H1 (cell line): ENCODE measurements at regions not wholly inside any gene's neighbourhood (a gene's known extent, or its start where the extent isn't known, plus 50 kb on each side); places are given as distances from the start of the nearest gene placed in this dataset.

ENCODE experiments used
- CTCF ChIA-PET: fragments of 300-600 bp; sonication (Branson Sonifier 250); formaldehyde crosslinking; loops from one replicate; lab custom pipeline; 2021; ENCODE audit not compliant: partially characterized antibody; lab: Charles Lee
- POLR2A ChIA-PET: fragments of 300-600 bp; sonication (Branson Sonifier 250); formaldehyde crosslinking; loops from one replicate; lab custom pipeline; 2021; ENCODE audit warnings: inconsistent platforms; ENCODE audit not compliant: partially characterized antibody; lab: Charles Lee
- DNase-seq, 2 experiments: peaks; one replicate each; pipeline versions ENCODE4 v3.0.0 to v3.0.0-alpha.2; 2010 to 2022; ENCODE audit warnings: low spot score in 2 of 2, low read depth in 1 of 2, mixed read lengths in 1 of 2
- FAIRE-seq: peaks from 2 replicates; lab custom pipeline; 2011; peaks lifted over from hg19 to GRCh38; lab: Jason Lieb, UNC
- H2AFZ ChIP-seq: 2 replicates; pipeline ENCODE4 v1.8.1; 2012; ENCODE audit warnings: low read length, inconsistent platforms
- H2AK5ac ChIP-seq: 2 replicates; pipeline ENCODE4 v1.6.1; 2013; ENCODE audit warnings: low read depth, low read length
- H2BK120ac ChIP-seq: replicated peaks from 2 replicates; pipeline ENCODE3; 2013; ENCODE audit warnings: low read depth, low read length, inconsistent platforms
- H2BK12ac ChIP-seq: 2 replicates; pipeline ENCODE4 v1.6.1; 2013; ENCODE audit warnings: low read depth, low read length
- H2BK15ac ChIP-seq: 2 replicates; pipeline ENCODE4 v1.6.1; 2013; ENCODE audit warnings: low read length
- H2BK20ac ChIP-seq: 2 replicates; pipeline ENCODE4 v1.6.1; 2013; ENCODE audit warnings: low read length
- H2BK5ac ChIP-seq: 2 replicates; pipeline ENCODE4 v1.6.1; 2013; ENCODE audit warnings: low read depth, low read length
- H3K14ac ChIP-seq: 2 replicates; pipeline ENCODE4 v1.6.1; 2013; ENCODE audit warnings: inconsistent platforms; ENCODE audit not compliant: insufficient read length
- H3K18ac ChIP-seq: 2 replicates; pipeline ENCODE4 v1.6.1; 2013; ENCODE audit warnings: low read length; ENCODE audit errors: extremely low read depth
- H3K23ac ChIP-seq: 2 replicates; pipeline ENCODE4 v1.6.1; 2013; ENCODE audit warnings: inconsistent platforms; ENCODE audit not compliant: insufficient read length
- H3K23me2 ChIP-seq: 2 replicates; pipeline ENCODE4 v1.6.1; 2013; ENCODE audit warnings: low read depth, low read length
- H3K27ac ChIP-seq: 2 replicates; pipeline ENCODE4 v1.6.1; 2011; ENCODE audit warnings: low read depth, low read length, inconsistent platforms
- H3K27me3 ChIP-seq, 4 experiments: replicated peaks in 1 of 4; 1 replicate in 1 of 4; 2 replicates in 3 of 4; pipeline versions ENCODE4 v1.6.1 to v1.8.1; 2011 to 2013; ENCODE audit warnings: low read length in 3 of 4, mild to moderate bottlenecking in 3 of 4, inconsistent platforms in 2 of 4, mixed read lengths in 2 of 4, moderate library complexity in 1 of 4; ENCODE audit not compliant: control insufficient read depth in 3 of 4, insufficient read depth in 3 of 4; ENCODE audit errors: extremely low read depth in 1 of 4
- H3K36me3 ChIP-seq, 4 experiments: 2 replicates each; pipeline versions ENCODE4 v1.6.1 to v1.8.1; 2011 to 2013; ENCODE audit warnings: mild to moderate bottlenecking in 4 of 4, low read length in 3 of 4, moderate library complexity in 2 of 4, control low read depth in 1 of 4, inconsistent platforms in 1 of 4; ENCODE audit not compliant: insufficient read depth in 4 of 4, control insufficient read depth in 2 of 4
- H3K4ac ChIP-seq: replicated peaks from 2 replicates; pipeline ENCODE3; 2013; ENCODE audit warnings: low read length, low read depth, mixed read lengths, inconsistent platforms; ENCODE audit not compliant: insufficient read length
- H3K4me1 ChIP-seq, 4 experiments: replicated peaks in 1 of 4; 1 replicate in 1 of 4; 2 replicates in 3 of 4; pipeline versions ENCODE4 v1.6.1 to v1.8.1; 2011 to 2013; ENCODE audit warnings: low read length in 3 of 4, inconsistent platforms in 2 of 4, mixed read lengths in 1 of 4; ENCODE audit not compliant: insufficient read depth in 4 of 4, control insufficient read depth in 3 of 4
- H3K4me2 ChIP-seq, 2 experiments: 2 replicates each; pipeline versions ENCODE4 v1.6.1 to v1.8.1; 2011 to 2013; ENCODE audit warnings: low read depth in 2 of 2, low read length in 2 of 2, control low read depth in 1 of 2, inconsistent platforms in 1 of 2, mild to moderate bottlenecking in 1 of 2; ENCODE audit not compliant: insufficient read depth in 1 of 2
- H3K4me3 ChIP-seq, 4 experiments: fragments of 200-600, 300-600 bp in 1 of 4; sonication (generic), shearing (Covaris generic), sonication (Bioruptor Twin) in 1 of 4; 2 replicates each; pipeline versions ENCODE4 v1.5.1 to v1.8.1; 2011 to 2016; ENCODE audit warnings: low read length in 4 of 4, low read depth in 3 of 4, control low read depth in 2 of 4, inconsistent platforms in 2 of 4, mild to moderate bottlenecking in 2 of 4, mixed read lengths in 1 of 4, moderate library complexity in 1 of 4; ENCODE audit not compliant: insufficient read depth in 2 of 4; ENCODE audit errors: extremely low read depth in 1 of 4
- H3K56ac ChIP-seq: replicated peaks from 2 replicates; pipeline ENCODE3; 2013; ENCODE audit warnings: low read depth, mild to moderate bottlenecking, mixed read lengths, low read length, inconsistent platforms; ENCODE audit not compliant: insufficient read length
- H3K79me1 ChIP-seq: 2 replicates; pipeline ENCODE4 v1.6.1; 2013; ENCODE audit warnings: low read depth, low read length, control low read depth
- H3K79me2 ChIP-seq, 2 experiments: 2 replicates each; pipeline versions ENCODE4 v1.6.1 to v1.8.1; 2012 to 2013; ENCODE audit warnings: low read length in 2 of 2, mild to moderate bottlenecking in 2 of 2, inconsistent platforms in 1 of 2; ENCODE audit not compliant: insufficient read depth in 2 of 2, control insufficient read depth in 1 of 2
- H3K9ac ChIP-seq, 4 experiments: replicated peaks in 1 of 4; 1 replicate in 1 of 4; 2 replicates in 3 of 4; pipeline versions ENCODE4 v1.6.1 to v1.8.1; 2011 to 2013; ENCODE audit warnings: low read depth in 3 of 4, low read length in 3 of 4, control low read depth in 2 of 4, mild to moderate bottlenecking in 2 of 4, moderate library complexity in 2 of 4, inconsistent platforms in 1 of 4; ENCODE audit errors: extremely low read depth in 1 of 4
- H3K9me3 ChIP-seq, 2 experiments: 2 replicates each; pipeline versions ENCODE4 v1.6.1 to v1.8.1; 2012 to 2013; ENCODE audit warnings: mild to moderate bottlenecking in 2 of 2, moderate library complexity in 2 of 2, control low read depth in 1 of 2, inconsistent platforms in 1 of 2, low read depth in 1 of 2, low read length in 1 of 2, mixed read lengths in 1 of 2; ENCODE audit not compliant: insufficient read depth in 2 of 2
- H4K20me1 ChIP-seq, 2 experiments: replicated peaks in 1 of 2; 2 replicates each; pipeline versions ENCODE3 to v1.8.1; 2011 to 2013; ENCODE audit warnings: inconsistent platforms in 2 of 2, low read length in 2 of 2, mild to moderate bottlenecking in 1 of 2; ENCODE audit not compliant: insufficient read depth in 2 of 2, control insufficient read depth in 1 of 2
- H4K5ac ChIP-seq: 2 replicates; pipeline ENCODE4 v1.6.1; 2013; ENCODE audit warnings: low read length, low read depth, mixed read lengths, inconsistent platforms; ENCODE audit not compliant: insufficient read length
- H4K8ac ChIP-seq: 2 replicates; pipeline ENCODE4 v1.8.0; 2013; ENCODE audit warnings: mild to moderate bottlenecking, moderate library complexity, low read length, inconsistent platforms; ENCODE audit not compliant: insufficient read depth; ENCODE audit errors: extremely low read depth
- H4K91ac ChIP-seq: replicated peaks from 2 replicates; pipeline ENCODE3; 2013; ENCODE audit warnings: low read length, mixed read lengths, inconsistent platforms; ENCODE audit not compliant: insufficient read length
- ASH2L ChIP-seq: fragments of 200-600, 300-600 bp; sonication (generic); IDR thresholded peaks from one replicate; pipeline ENCODE4 v1.7.1; 2017; ENCODE audit warnings: low read length
- BRCA1 ChIP-seq: IDR thresholded peaks from 2 replicates; pipeline ENCODE4 v1.6.1; 2012; ENCODE audit warnings: low read depth, low read length, improper control_type of control experiment
- EP300 ChIP-seq, 2 experiments: IDR thresholded peaks; 1 replicate in 1 of 2; 2 replicates in 1 of 2; pipeline ENCODE4 v1.6.1; 2011 to 2012; ENCODE audit warnings: low read depth in 2 of 2, low read length in 2 of 2, mild to moderate bottlenecking in 2 of 2, borderline replicate concordance in 1 of 2, inconsistent platforms in 1 of 2, moderate library complexity in 1 of 2
- FOSL1 ChIP-seq: IDR thresholded peaks from 2 replicates; pipeline ENCODE4 v1.6.1; 2011; ENCODE audit warnings: mild to moderate bottlenecking, low read depth, low read length, moderate library complexity; ENCODE audit not compliant: insufficient read depth
- HDAC2 ChIP-seq, 2 experiments: fragments of 300-600 bp in 1 of 2; sonication (generic) in 1 of 2; IDR thresholded peaks; 2 replicates each; pipeline ENCODE4 v1.6.1; 2011 to 2012; ENCODE audit warnings: low read depth in 2 of 2, low read length in 2 of 2, mild to moderate bottlenecking in 2 of 2, moderate library complexity in 2 of 2, borderline replicate concordance in 1 of 2, inconsistent platforms in 1 of 2
- NANOG ChIP-seq: IDR thresholded peaks from 2 replicates; pipeline ENCODE4 v1.6.1; 2011; ENCODE audit warnings: low read length, low read depth, mild to moderate bottlenecking, inconsistent platforms; ENCODE audit not compliant: insufficient read depth, poor library complexity, severe bottlenecking
- PHF8 ChIP-seq: fragments of 200-600 bp; sonication (generic); conservative IDR thresholded peaks from 2 replicates; pipeline ENCODE4 v1.7.1; 2012; ENCODE audit warnings: low read depth, mild to moderate bottlenecking, inconsistent platforms, low read length, moderate library complexity
- POLR2A ChIP-seq, 2 experiments: IDR thresholded peaks; 1 replicate in 1 of 2; 2 replicates in 1 of 2; pipeline ENCODE4 v1.6.1; 2011; ENCODE audit warnings: low read depth in 2 of 2, low read length in 2 of 2, mild to moderate bottlenecking in 2 of 2; ENCODE audit errors: control extremely low read depth in 1 of 2
- POLR2AphosphoS5 ChIP-seq: IDR thresholded peaks from 2 replicates; pipeline ENCODE4 v1.6.1; 2011; ENCODE audit warnings: low read depth, low read length
- SIX5 ChIP-seq: IDR thresholded peaks from 2 replicates; pipeline ENCODE4 v1.6.1; 2011; ENCODE audit warnings: mild to moderate bottlenecking, low read depth, low read length
- SRF ChIP-seq: IDR thresholded peaks from 2 replicates; pipeline ENCODE4 v1.6.1; 2011; ENCODE audit warnings: mild to moderate bottlenecking, low read depth, low read length, moderate library complexity
- TAF7 ChIP-seq: optimal IDR thresholded peaks from 2 replicates; pipeline ENCODE3; 2011; ENCODE audit warnings: low read depth, mild to moderate bottlenecking, inconsistent platforms, low read length, moderate library complexity, borderline replicate concordance
- TEAD4 ChIP-seq: IDR thresholded peaks from 2 replicates; pipeline ENCODE4 v1.6.1; 2012; ENCODE audit warnings: low read depth, low read length, inconsistent platforms, mixed read lengths
- WGBS, 2 experiments: shearing (Covaris generic) in 1 of 2; methylation state at CpG; one replicate each; pipeline versions ENCODE4 v1.1.6 to v1.1.7; 2013 to 2015; ENCODE audit warnings: low lambda C conversion rate in 2 of 2, mixed read lengths in 2 of 2, inconsistent platforms in 1 of 2, low coverage in 1 of 2, missing lambda C conversion rate in 1 of 2; ENCODE audit not compliant: insufficient replicate concordance in 2 of 2, insufficient coverage in 1 of 2, insufficient read length in 1 of 2; ENCODE audit errors: extremely low coverage in 1 of 2, missing lambda C conversion rate in 1 of 2; 5-methylcytosine and 5-hydroxymethylcytosine counted together

GRCh38 chr11:123377355-123377754, 52.7 kb upstream of the GRAMD1B start:
- no peak overlapping the region for H3K4ac ChIP-seq
- no peak overlapping the region for H2BK12ac ChIP-seq
- H3K79me2 ChIP-seq = no peaks in the 10 kb centered on the region
- FAIRE-seq (no peak), DNase-seq (no peak)
- no peak overlapping the region for H2AK5ac ChIP-seq
- no peak overlapping the region for H2AFZ ChIP-seq
- H2BK20ac ChIP-seq = no peak overlapping the region
- H3K4me3 ChIP-seq = no peak overlapping the region; a peak in 1 of 8 replicates
- no peaks in the 10 kb centered on the region for H3K23me2 ChIP-seq
- H3K36me3 ChIP-seq = no peaks in the 10 kb centered on the region
- no peaks in the 10 kb centered on the region for H3K27me3 ChIP-seq
- no peak overlapping the region for H3K56ac ChIP-seq
- no peak overlapping the region for H4K91ac ChIP-seq
- no peaks in the 10 kb centered on the region for H3K79me1 ChIP-seq
- H3K9ac ChIP-seq = no peak overlapping the region
- WGBS, 2 experiments = 40% methylated on average over 5 of the region's 5 CpGs; no CpG with 5 or more reads in 1 of the 2 experiments
- H2BK120ac ChIP-seq = no peak overlapping the region
- CTCF ChIA-PET = interaction anchor here (1.6 to 2.0 kb wide), 2 partner anchors 30 to 76 kb away, joined by 3 to 9 read pairs; no protein-coding TSS in a partner anchor
- POLR2A ChIA-PET = interaction anchor here (1.1 to 1.2 kb wide), 2 partner anchors 11 to 197 kb away, joined by 3 read pairs; no protein-coding TSS in a partner anchor
- H3K4me2 ChIP-seq = peak overlapping the region in 1 of 2 experiments; percentile 14; a peak in 1 of 4 replicates
- H3K14ac ChIP-seq = no peak overlapping the region
- TF ChIP-seq BRCA1 (no peak), EP300 (IDR thresholded peaks at IDR 0.05; ENCODE audit: borderline replicate concordance in 1 of 2, low read depth in 2 of 2, low read length in 2 of 2) (no peak), PHF8 (no peak), NANOG (no peak), POLR2A (IDR thresholded peaks at IDR 0.05; ENCODE audit: control extremely low read depth in 1 of 2, low read depth in 2 of 2, low read length in 2 of 2) (no peak), TEAD4 (no peak), TAF7 (no peak), SRF (no peak), HDAC2 (IDR thresholded peaks at IDR 0.05; ENCODE audit: borderline replicate concordance in 1 of 2, low read depth in 2 of 2, low read length in 2 of 2) (no peak), POLR2AphosphoS5 (no peak), SIX5 (no peak), FOSL1 (no peak), ASH2L (no peak)
- H2BK5ac ChIP-seq = no peak overlapping the region
- peaks cover 0 to 13% (median 6%) of the 10 kb centered on the region in 4 experiments; a peak in 4 of 7 replicates for H3K4me1 ChIP-seq
- H4K5ac ChIP-seq = no peak overlapping the region
- H2BK15ac ChIP-seq = no peak overlapping the region
- no peak overlapping the region for H3K18ac ChIP-seq
- no peak overlapping the region for H3K23ac ChIP-seq
- no peak overlapping the region for H4K8ac ChIP-seq
- no peaks in the 10 kb centered on the region for H3K9me3 ChIP-seq
- no peaks in the 10 kb centered on the region for H4K20me1 ChIP-seq
- no peak overlapping the region for H3K27ac ChIP-seq
